Tongue (tissue), 1 donor: ENCODE measurements at regions not wholly inside any gene's neighbourhood (a gene's known extent, or its start where the extent isn't known, plus 50 kb on each side); places are given as distances from the start of the nearest gene placed in this dataset.

Experiments used
- DNase-seq: peaks from one replicate; pipeline ENCODE4 v3.0.0-alpha.2; 2015

GRCh38 chr22:49025791-49026493 is 801.7 kb downstream of the BRD1 start:
- DNase-seq, result no peak

GRCh38 chr22:49024775-49025440 is 802.8 kb downstream of the BRD1 start:
- no peak for DNase-seq

- DNase-seq, result no peak
Observed at GRCh38 chr22:49023879-49024774, 803.5 kb downstream of the BRD1 start.

GRCh38 chr22:49023161-49023878 is 804.4 kb downstream of the BRD1 start:
- DNase-seq, result no peak

- DNase-seq, result no peak
Observed at GRCh38 chr22:49022816-49023160, 804.9 kb downstream of the BRD1 start.

- no peak for DNase-seq
Observed at GRCh38 chr22:49021926-49022815, 805.5 kb downstream of the BRD1 start.

GRCh38 chr22:49021131-49021925 is 806.3 kb downstream of the BRD1 start:
- no peak for DNase-seq

- no peak for DNase-seq
Observed at GRCh38 chr22:49019737-49020713, 807.6 kb downstream of the BRD1 start.

- DNase-seq, result no peak
Observed at GRCh38 chr22:49018601-49019000, 809.1 kb downstream of the BRD1 start.

GRCh38 chr22:49017482-49018329 is 810.0 kb downstream of the BRD1 start:
- no peak for DNase-seq

GRCh38 chr22:49016909-49017481 is 810.7 kb downstream of the BRD1 start:
- DNase-seq, result no peak

GRCh38 chr22:49015993-49016908 is 811.4 kb downstream of the BRD1 start:
- no peak for DNase-seq

GRCh38 chr22:49015459-49015858 is 812.2 kb downstream of the BRD1 start:
- DNase-seq, result no peak

GRCh38 chr22:49014227-49015201 is 813.2 kb downstream of the BRD1 start:
- DNase-seq, result no peak

GRCh38 chr22:49013707-49014106 is 814.0 kb downstream of the BRD1 start:
- no peak for DNase-seq
